HG03354 (cell line): ENCODE measurements at regions not wholly inside any gene's neighbourhood (a gene's known extent, or its start where the extent isn't known, plus 50 kb on each side); places are given as distances from the start of the nearest gene placed in this dataset.
"Not testable (repeated sequence)": the region's sequence is repeated elsewhere in the genome, so short reads cannot be mapped to it uniquely, and the experiment has no call there.

Experiments
- ATAC-seq: cut with Tn5 transposase; IDR thresholded peaks from one replicate; pipeline ENCODE4 v1.9.1; 2021; ENCODE audit warnings: mild to moderate bottlenecking; ENCODE audit not compliant: unreplicated experiment, poor library complexity, severe bottlenecking

DNA sequence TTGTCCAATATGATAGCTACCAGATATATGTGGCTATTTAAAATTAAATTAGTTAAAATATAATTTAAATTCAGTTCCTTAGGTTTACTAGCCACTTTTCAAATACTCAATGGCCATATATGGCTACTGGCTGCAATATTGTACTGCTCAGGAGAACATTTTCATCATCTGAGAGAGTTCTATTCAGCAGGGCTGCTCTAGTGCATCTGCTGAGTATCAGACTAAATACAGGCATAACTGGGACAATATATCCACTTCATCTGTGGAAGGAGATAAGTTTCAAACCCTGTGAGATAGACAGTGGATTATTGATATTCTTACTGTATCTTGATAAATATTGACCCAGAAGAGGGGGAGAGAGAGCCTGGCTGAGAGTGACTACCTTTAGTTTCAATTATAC is 240.1 kb upstream of the ANKRD50 start:
- ATAC-seq, result no peak

DNA sequence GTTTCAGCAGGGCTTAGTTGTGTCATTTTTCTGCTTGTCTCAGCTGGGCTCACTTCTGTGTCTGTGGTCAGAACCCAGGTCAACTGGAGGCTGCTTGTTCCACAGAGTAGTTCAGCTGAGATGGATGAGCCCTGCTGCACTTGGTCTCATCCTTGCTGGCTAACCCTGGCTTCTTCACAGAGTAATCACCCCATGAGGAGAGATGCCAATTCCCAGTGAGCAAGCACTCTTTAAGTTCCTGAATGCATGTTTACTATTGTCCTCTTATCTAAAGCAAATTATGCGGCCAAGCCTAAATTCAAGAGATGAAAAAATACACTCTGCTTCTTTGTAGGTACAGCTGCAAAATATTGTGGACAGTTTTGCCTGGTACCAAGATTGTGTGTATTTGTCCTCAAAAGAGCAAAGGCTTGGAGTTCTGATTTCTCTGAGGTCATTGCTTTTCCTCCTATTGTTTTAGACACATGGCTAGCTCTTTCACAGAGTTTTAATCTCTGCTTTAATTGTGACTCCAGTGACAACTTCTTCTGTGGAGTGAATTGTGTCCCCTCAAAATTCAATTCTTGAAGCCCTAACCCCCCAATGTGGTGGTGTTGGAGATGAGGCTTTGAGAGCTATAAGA is 236.6 kb upstream of the ANKRD50 start:
- ATAC-seq, result no peak

DNA sequence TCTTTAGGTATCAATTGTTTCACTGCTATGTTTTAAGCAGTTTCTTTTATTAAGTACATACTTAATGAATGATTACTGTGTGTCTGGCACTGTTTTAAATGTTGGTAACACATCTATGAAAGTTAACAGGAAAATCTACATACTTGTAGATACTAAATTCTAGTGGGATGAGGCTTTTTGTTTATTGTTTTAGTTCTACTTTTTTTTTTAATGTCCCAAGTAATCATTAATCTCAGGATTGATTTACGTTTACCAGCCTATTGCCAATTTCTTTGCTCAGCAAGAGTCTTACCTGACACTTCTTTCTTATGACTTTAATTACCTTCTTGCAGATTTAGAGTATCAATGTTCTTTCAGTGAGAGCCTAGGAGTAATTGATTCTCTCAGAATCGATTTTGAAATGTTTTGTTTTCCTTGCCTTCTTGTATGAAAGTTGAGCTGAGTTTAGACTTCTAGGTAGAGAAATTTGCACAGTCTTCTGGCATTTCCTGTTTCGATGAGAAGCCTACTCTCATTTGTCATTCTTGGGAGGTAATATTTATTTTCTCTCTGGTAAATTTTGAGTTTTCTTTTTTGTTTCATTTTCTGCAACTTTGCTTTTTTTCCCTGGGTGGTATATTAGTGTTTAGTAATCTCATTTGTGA is 235.2 kb upstream of the ANKRD50 start:
- no peak for ATAC-seq

DNA sequence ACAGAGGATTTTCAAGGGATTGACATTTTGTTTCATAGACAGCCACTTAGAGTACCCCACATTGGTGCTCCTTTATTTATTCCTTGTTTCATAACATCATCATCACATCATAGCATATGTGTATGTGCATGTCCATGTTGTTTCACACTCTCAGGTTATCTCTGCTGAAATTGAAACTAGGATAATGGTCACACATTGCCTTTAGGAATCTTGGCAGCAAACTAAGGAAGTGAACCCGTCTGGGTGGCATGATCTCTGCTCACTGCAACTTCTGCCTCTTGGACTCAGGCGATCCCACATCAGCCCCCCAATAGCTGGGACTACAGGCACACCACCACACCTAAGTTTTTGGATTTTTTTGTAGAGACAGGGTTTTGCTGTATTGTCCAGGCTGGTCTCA is 234.2 kb upstream of the ANKRD50 start:
- no peak for ATAC-seq

DNA sequence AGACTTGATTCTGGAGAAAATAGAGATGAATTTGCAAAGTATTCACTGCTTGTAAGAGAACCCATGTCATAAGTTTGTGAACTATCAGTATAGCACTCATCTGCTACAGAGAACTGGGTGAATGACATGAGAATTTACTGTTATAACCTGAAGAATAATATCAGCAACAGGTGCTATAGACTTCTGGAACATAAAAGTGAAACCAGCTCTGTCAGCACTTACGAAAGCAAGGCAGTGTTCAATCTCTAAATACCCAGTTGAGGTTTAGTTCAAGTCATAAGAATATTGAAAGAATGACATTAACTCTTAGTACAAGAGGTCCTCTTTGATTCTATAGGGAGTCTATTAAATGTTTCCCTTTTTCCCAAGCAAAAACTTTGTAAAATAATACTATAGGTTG is 232.9 kb upstream of the ANKRD50 start:
- no peak for ATAC-seq

DNA sequence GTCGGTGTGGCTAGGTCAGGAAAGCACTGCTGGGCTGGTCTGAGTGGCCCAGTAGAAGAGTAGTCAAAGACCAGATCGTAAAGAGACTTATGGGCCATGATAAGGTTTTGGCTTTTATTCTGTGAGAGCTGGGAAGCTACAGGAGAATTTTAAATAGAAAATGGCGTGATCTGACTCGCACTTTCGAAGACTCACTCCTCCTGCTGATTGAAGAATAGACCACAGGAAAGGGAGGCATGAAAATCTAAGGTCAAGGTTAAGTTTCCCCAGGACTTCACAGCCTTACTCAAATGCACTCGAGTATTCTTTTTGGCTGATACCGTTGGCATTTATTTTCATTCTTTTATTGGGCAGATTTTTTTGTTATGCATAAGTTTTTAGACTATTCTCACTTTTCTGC is 231.4 kb upstream of the ANKRD50 start:
- no peak for ATAC-seq

DNA sequence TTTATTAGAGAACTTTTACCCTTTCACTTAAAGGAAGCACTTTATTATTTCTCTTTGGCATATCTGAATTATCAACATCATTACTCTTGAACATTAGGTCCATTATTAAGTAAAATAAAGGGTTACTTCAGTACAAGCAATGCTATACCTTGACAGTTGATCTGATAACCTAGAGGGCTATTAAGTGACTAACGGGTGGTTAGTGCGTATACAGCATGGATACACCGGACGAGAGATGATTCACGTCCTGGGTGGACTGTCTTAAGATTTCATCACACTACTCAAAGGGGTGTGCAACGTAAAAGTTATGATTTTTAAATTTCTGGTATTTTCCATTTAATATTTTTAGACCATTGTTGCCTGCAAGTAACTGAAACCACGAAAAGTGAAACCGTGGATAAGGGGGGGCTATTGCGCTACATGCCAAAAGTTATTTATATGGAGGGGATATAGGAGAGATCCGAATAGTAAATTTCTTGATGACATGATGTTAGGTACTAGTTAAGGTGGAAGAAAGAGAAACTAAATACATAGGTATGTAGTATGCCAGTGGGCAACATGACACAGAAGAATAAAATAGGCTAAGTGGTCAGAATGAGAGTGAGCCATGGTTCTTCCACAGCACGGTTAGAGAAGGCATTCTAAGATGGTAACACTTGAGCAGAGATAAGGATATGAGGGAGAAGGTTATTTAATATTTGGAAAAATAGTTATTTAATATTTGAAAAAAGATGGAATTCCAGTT is 230.8 kb upstream of the ANKRD50 start:
- ATAC-seq, result no peak

DNA sequence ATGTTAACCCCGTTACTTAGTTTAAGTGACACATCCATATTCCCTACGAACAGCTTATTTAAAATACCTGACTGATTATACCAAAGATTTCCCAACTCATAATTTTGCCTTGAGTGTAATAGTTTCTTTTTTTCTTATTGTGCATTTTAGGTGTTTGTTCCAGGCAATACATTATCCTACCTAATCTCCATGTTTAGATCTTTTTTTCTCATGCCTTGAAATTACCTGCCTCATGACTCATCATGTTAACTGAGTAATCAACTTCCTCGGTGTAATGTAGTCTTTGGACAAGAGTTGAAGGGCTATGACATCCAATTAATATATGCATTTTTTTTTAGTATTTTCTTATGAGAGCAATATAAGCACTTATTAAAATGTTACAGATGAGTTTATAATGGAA is 228.7 kb upstream of the ANKRD50 start:
- ATAC-seq, result no peak

DNA sequence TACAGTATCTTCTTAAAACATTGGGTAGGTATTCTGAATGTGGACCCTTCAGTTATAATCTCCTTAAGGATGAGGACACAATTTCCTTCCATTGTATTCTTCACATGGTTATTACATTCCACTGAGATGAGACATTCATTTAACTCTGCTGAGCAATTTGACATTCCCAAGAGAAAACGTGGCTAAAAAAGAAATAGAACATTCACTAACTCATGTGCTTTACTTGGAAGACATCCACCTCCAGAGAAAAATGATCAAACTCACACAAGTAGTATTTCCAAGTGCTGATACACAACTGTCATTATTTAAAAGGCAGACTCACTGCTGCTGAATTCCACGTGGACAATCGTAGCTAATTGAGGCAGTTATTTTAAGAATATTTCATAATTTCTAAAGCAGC is 227.9 kb upstream of the ANKRD50 start:
- ATAC-seq, result no peak

DNA sequence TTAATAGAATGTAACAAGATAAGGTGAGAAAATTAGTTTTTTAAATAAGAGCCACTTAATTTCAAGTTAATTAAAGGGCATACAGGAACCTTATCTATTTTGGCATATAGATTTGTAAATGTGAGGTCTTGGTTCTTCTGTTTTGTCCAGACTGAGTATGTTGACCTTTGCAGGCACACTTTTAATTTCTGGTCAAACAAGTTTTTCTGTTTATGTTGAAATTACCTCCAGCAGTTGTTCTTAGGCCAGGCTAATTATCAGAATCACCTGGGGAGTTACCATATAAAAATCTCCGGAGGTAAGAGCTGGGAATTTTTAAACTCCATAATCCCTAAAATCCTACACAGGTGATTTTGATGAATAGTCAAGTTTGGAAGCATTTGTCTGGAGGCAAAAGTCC is 227.4 kb upstream of the ANKRD50 start:
- ATAC-seq, result no peak

DNA sequence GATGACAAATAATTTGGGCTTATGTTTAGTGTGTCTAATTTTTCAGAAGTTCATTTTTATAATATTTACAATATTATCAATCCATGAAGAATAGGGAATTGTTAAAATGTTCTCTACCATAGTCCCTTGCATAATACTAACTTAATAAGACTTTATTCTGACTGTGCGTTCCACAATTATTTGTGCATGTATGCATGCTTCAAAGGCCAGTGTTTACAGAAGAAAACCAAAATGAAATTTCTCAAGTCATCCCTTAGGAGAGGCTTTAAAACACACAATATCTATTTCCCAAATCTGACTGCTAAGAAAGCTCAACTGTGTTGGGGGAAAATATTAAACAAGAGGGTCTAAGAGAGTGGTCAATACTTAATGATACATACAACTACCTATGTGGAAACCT is 226.3 kb upstream of the ANKRD50 start:
- no peak for ATAC-seq

DNA sequence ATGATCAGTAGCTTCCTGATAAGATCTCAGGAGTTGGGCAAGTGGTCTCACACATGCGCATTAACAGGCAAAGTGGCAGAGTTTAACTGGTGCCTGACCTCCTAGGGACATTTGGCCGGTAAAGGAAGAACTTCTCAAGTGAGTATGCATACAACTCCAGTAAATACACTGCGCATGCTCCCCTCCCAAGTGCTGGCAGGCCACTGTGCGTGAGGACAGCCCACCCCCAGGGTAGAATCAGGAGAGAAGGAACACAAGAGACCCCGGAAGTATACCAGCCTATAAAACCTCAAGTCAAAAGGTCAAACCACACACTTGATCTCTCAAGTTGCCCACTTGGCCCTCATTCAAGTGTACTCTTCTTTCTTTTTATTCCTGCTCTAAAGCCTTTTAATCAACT is 225.5 kb upstream of the ANKRD50 start:
- no peak for ATAC-seq

DNA sequence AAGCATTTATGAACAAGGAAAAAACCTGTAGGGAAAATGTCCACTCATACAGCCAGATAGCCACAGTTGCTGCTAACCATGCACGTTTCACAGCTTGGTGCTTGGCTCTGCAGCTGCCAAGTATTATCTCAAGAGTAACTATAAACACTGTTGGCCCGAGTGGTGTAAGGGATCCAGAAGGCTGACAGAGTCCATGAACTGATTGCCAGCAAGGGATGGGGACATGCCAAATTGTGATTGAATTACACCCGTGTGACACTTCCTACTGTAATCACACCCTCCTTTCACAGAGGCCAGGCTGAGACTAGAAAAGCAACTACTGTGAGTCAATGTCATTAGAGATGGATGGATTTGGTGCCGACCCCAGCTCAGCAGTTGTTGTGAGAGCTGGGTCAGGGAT is 223.9 kb upstream of the ANKRD50 start:
- no peak for ATAC-seq

DNA sequence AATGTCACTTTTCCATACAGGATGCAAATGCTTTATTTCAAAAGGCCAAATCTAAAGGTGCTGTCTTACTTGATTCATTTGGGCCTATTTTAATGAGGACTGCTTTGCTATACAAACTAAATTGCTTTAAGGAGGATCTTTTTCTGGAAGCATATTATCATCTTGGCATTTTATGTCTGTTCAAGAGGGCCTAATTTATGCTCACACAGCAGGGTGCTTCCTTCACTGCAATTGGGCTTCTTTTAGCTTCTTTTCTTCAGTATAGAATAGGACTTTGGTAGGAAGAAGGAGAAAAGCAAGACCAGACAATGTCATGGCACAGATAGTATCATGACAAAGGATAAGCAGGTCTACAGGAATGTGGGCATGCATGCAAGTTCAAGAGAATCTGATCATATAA is 222.4 kb upstream of the ANKRD50 start:
- no peak for ATAC-seq

DNA sequence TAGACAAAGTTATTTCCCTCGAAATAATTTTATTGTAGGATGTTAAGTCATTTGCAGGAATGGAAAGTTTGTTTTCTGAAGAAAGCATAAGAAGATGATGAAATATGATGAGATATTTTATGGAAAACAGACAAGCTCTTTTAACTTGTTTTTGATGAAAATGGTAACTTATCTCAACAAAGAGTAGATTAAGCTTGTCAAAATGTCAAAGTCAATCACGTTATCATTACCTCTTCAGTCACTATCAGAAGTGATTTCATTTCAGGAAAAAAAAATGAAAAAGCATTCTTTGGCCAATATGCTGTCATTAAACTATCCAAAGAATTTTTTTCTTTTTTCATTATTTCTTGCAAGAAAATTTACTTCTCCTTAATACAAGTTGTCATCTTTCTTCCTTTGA is 221.0 kb upstream of the ANKRD50 start:
- ATAC-seq, result no peak

DNA sequence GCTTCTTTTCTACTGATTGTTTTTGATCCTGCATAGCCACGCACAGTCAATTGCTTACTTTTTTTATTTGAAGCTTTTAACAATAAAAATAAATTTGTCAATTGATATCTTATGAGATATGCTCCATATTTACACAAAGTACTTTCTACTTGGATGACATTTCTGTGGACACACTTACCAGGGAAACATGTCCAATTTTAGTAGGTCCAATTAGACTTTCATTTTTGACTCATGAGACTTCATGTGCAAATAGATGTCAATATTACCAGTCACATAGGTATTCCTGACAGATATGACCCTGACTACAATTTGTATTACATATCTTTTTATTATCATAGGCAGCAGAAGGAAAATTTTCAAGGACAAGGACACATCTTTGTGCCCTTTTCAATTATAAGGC is 219.9 kb upstream of the ANKRD50 start:
- ATAC-seq, result no peak

DNA sequence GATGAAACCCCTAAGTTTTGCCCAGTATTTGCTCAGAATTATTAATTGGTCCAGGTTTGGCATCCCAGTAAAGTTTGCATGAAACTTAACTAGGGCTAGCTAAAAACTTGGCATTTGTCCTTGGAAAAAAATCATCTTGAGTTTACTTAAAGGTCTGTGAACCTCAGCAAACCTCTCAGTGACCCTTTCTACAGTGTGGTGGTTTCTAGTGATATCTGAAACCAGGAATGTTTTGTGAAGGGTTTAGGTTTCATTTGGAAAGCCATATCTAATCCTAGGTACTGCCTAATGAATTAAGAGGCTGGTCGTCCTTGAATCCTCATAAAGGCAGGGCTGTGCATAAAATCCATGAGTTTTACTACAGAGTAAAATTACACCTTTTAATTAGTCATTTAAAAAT is 218.5 kb upstream of the ANKRD50 start:
- no peak for ATAC-seq

DNA sequence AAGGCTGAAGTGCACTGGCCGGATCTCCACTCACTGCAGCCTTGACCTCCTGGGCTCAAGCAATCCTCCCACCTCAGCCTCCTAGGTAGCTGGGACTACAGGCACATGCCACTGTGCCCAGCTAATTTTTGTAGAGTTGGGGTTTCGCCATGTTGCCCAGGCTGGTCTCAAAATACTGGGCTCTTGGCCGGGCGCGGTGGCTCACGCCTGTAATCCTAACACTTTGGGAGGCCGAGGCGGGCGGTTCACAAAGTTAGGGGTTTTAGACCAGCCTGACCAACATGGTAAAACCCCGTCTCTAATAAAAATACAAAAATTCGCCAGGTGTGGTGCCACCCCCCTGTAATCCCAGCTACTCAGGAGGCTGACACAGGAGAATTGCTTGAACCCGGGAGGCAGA is 210.2 kb upstream of the ANKRD50 start:
- not testable (repeated sequence) for ATAC-seq

DNA sequence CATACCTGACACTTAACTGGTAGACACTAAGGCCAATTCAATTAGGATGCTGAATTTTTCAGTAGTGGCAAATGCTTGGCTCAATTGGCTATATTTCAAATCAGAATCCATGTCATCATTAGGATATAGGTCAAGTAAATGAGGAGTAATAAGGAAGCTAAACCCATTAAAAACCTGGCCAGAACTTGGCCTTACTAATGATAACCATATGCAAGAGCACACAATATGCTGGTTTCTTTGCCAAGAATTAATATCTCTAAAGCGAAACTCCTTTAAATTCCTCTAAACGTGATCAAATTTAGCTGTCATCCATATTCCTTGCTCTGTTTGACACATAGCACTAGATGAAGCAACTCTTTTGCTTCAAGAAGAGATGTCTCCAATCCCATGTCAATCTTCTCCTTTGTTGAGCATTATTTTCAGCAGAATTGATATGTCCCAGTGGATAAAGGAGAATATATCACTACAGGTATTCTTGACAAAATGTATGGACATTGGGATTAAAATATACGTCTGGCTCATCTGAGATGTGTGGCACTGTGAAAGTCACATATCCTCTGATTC is 206.1 kb upstream of the ANKRD50 start:
- ATAC-seq, result no peak

DNA sequence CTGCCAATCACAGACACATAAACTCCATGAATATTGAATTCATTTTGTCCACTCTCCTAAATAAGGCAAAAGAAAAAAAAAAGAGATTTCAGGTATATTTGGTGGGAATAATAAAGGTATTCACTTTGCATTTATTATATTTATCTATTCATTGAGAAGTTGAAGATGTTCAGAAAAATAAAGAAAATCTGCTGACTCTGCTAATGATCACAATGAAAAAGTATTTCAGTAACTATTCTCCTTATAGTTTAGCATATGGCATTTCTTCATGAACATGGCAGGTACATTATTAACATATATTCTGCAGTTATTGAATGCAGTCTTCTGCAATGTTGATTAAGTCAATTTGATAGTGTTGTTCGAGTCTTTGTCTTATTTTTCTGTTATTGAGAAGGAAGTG is 202.5 kb upstream of the ANKRD50 start:
- ATAC-seq, result no peak

DNA sequence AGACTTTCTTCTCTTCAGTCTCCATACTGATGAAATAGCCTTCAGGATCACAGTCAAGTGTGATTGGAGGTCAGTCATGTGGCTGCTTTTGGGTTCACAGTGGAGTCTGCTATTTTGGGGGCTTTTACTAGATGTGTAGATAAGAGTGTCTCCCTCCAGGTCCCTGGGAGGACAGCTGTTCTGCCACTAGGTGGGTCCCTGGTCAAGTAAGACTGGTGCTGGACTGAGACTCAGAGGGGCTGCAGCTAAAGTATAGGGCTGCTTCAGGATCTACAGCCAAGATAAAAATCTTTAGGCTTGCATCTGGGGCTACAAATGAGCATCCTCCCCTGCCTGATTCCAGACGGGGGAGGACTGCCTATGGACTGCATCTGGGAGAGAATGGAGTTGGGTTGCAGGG is 200.7 kb upstream of the ANKRD50 start:
- ATAC-seq, result no peak
